AG04449 (cell line): ENCODE measurements at regions not wholly inside any gene's neighbourhood (a gene's known extent, or its start where the extent isn't known, plus 50 kb on each side); places are given as distances from the start of the nearest gene placed in this dataset.

Experiments used
- CTCF ChIA-PET: fragments of 350-600 bp; formaldehyde crosslinking; extraction: SDS; loops from one replicate; lab custom pipeline; 2021; ENCODE audit warnings: antibody characterized with exemption; lab: Yijun Ruan, JAX
- POLR2A ChIA-PET: fragments of 400-600, 350-600 bp; formaldehyde crosslinking; extraction: SDS; loops from one replicate; lab custom pipeline; 2020; ENCODE audit warnings: antibody characterized with exemption, inconsistent platforms; lab: Yijun Ruan, JAX
- DNase-seq: peaks from one replicate; pipeline ENCODE4 v3.0.0-alpha.2; 2010; ENCODE audit warnings: low read depth, low spot score
- H3K4me3 ChIP-seq: 2 replicates; pipeline ENCODE4 v1.5.1; 2011; ENCODE audit warnings: low read depth, mild to moderate bottlenecking, control low read depth, low read length
- CTCF ChIP-seq: IDR thresholded peaks from one replicate; pipeline ENCODE4 v1.5.1; 2011; ENCODE audit warnings: mild to moderate bottlenecking, moderate library complexity, low read length, control low read depth, inconsistent platforms; ENCODE audit not compliant: insufficient read depth; ENCODE audit errors: missing control alignments

- H3K4me3 ChIP-seq = no peak overlapping the region
- no peak for TF ChIP-seq CTCF
- CTCF ChIA-PET = no interaction called here
- no peak for DNase-seq
- POLR2A ChIA-PET = no interaction called here
These were observed 585.5 kb upstream of the SOX9 start for GRCh38 chr17:71535321-71535720.

- no peak for TF ChIP-seq CTCF
- POLR2A ChIA-PET = no interaction called here
- CTCF ChIA-PET = no interaction called here
- H3K4me3 ChIP-seq = no peak overlapping the region
- DNase-seq = no peak
These were observed 574.4 kb upstream of the SOX9 start for GRCh38 chr17:71546419-71546818.

GRCh38 chr17:71547904-71548303 is 572.9 kb upstream of the SOX9 start:
- H3K4me3 ChIP-seq = no peak overlapping the region
- POLR2A ChIA-PET = no interaction called here
- CTCF ChIA-PET = interaction anchor here (0.7 kb wide), 1 partner anchor 11 kb away, joined by 3 read pairs; no protein-coding TSS in a partner anchor
- DNase-seq = no peak
- no peak for TF ChIP-seq CTCF

GRCh38 chr17:71548540-71549190 is 572.2 kb upstream of the SOX9 start:
- DNase-seq = no peak
- no peak for TF ChIP-seq CTCF
- no peak overlapping the region for H3K4me3 ChIP-seq
- POLR2A ChIA-PET = no interaction called here
- CTCF ChIA-PET = interaction anchor here (0.8 kb wide), 1 partner anchor 76 kb away, joined by 3 read pairs; no protein-coding TSS in a partner anchor

GRCh38 chr17:71550675-71551074 is 570.1 kb upstream of the SOX9 start:
- CTCF ChIA-PET = no interaction called here
- no peak overlapping the region for H3K4me3 ChIP-seq
- POLR2A ChIA-PET = no interaction called here
- TF ChIP-seq CTCF = no peak
- DNase-seq = no peak

- ChIA-PET CTCF (no interaction called here), POLR2A (no interaction called here)
- TF ChIP-seq CTCF = no peak
- H3K4me3 ChIP-seq = no peak overlapping the region
- no peak for DNase-seq
These were observed 567.4 kb upstream of the SOX9 start for GRCh38 chr17:71553381-71553780.
